Stimulated activated CD4-positive, alpha-beta T cell treated with anti-CD3 and anti-CD28 coated beads, Interleukin-4, amount 100 ng/mL, for 24 hours (primary cell): ENCODE measurements at regions not wholly inside any gene's neighbourhood (a gene's known extent, or its start where the extent isn't known, plus 50 kb on each side); places are given as distances from the start of the nearest gene placed in this dataset.

Source experiments
- DNase-seq: peaks from one replicate; pipeline ENCODE4 v3.0.0-alpha.2; 2020

- DNase-seq, result no peak
These were observed 155.6 kb upstream of the HAAO start for GRCh38 chr2:42947809-42948600.

- DNase-seq, result no peak
These were observed 152.5 kb upstream of the HAAO start for GRCh38 chr2:42944779-42945415.

GRCh38 chr2:42942990-42943493 is 150.7 kb upstream of the HAAO start:
- DNase-seq, result no peak

- DNase-seq, result no peak
These were observed 150.0 kb upstream of the HAAO start for GRCh38 chr2:42942214-42942989.

GRCh38 chr2:42941633-42942176 is 149.3 kb upstream of the HAAO start:
- DNase-seq, result no peak

- DNase-seq, result no peak
These were observed 147.2 kb upstream of the HAAO start for GRCh38 chr2:42939411-42940206.

GRCh38 chr2:42938671-42939370 is 146.4 kb upstream of the HAAO start:
- DNase-seq, result no peak

DNA sequence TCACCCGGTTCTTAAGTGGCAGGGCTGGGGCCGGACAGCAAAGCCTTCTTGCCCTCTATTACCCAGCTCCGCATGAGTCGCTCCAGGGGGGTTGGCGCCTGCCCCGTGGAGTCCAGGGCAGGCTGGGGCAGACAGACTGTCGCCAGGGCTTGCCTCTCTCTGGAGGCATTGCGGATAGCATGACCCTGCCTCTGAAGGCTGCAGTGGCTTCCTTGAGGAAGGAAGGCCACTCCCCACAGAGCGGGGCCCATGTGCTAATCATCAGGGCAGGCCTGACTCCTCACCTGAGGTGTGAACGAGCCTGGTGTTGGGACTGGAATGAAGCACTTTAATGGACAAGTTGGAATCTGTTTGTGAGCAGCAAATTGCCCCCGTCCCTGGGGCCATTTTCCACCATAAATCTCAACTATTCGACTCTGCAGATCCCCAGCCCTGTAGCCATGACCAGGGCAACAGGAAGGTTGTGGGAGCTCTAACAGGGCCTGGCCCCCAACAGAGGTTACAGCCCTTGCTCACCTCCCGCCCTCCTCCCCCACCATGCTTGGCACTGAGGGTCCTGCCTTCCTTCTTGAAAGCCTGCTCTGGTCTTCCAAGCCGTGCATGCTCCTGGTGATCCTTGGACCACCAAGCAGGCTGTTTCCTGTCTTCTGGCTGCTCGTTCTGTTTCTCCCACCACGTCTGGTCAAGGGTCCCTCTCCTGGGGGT is 144.9 kb upstream of the HAAO start:
- no peak for DNase-seq

GRCh38 chr2:42935692-42936671 is 143.6 kb upstream of the HAAO start:
- DNase-seq, result peak; percentile 11

DNA sequence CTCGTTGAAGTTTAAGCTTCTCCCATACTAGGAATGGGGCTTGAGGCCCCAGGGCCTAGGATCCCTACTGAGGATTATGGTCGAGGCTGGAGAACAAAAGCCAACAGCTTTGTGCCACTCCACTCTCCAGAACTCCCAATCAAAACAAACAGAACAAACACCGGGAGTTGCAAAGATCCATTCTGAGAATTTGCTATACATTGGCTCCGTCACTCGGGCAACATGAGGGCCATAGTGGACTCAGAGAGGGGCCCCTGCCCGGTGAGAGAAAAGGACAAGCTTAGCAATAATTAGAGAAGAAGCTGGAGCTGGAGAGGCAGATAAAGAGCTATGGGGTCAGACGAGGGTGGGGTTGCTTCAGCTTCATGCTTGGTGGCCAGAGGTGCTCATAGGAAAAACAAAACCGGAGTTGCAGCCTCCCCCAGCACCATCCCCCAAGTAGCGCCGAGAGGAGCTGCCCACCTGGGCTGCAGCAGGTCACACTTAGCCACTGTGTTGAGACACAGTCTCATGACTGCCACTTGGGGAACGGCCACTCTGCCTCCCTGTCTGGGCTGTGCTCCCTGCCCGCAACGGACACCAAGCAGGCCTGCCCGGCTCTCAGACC is 142.3 kb upstream of the HAAO start:
- no peak for DNase-seq

DNA sequence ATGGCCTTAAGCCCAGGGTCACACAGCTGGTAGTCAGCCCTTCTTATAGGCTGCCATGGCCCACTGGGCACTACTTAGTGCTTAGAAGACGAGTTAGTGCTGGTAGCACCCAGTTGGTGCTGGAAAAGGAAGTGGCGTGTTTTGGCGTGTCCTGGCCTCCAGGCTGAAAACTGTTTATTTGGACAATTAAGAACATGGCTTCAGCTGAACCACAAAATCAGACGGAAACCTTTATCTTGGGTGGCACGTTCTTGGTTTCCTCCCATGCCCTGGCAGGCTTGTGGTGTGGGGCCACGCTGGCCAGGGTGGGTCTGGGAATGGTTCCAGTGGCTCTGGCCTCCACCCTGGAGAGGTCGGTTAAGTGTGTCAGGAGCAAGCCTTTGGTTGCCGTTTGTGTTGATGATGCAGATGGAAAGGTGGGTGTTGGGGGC is 141.5 kb upstream of the HAAO start:
- DNase-seq, result no peak

DNA sequence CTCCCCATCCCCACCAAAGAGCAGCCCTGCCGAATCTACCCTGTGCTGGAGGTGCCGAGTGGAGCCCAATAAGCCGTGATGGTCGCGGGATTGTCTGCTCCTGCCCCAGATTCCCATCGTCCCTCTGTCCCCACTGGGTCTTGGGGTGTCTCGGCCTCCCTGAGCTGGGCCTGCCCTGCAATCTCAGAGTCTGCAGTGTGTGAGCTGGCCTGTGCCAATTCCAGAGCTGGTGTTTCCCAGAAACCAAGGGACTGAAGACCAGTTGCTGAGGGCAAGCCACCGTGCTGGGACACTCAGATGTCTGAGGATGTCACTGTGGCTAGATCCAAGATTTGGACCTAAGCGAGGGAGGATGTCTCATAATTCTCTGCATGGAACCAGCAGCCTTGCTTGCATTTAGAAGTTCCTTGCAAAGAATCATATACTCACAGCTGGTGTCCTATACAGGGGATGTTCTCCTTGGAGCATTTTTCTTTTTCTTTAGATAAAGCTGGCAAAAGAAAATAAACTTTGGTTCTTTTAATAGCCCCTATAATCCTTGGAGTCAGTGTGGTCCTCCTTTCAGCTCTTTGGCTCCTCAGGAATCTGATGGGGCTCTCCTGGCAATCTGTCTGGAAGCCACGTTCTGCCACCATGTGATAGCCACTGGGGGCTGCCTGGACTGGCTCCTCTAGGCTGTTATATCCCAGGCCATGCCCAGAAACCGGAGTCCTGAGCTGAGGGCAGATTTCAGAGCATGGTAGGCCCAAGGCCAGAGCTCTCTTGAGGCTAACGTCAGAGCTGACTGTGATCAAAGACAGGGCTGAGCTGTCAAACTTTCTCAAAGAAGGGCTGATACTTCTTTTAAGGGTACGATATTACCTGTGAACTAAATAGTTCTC is 140.1 kb upstream of the HAAO start:
- no peak for DNase-seq

DNA sequence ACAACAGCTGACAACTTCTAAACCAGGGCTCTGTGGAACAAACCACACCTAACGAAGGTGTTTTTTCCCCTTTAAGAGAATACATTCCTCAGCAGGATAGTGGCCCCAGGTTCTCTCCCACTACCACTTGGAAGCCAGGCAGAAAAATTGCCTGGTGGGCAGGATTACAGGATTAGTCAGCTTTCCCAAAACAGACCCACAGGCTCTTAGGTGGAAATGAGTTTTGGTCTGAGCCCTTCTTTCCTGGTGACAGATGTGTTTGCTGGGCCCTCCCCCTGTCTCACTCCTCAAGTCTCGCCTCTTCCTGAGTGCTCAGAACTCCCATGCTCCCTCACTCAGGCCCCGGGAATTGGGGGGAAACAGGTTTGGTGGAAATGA is 139.4 kb upstream of the HAAO start:
- no peak for DNase-seq

- DNase-seq, result no peak
These were observed 138.9 kb upstream of the HAAO start for GRCh38 chr2:42931146-42931817.

DNA sequence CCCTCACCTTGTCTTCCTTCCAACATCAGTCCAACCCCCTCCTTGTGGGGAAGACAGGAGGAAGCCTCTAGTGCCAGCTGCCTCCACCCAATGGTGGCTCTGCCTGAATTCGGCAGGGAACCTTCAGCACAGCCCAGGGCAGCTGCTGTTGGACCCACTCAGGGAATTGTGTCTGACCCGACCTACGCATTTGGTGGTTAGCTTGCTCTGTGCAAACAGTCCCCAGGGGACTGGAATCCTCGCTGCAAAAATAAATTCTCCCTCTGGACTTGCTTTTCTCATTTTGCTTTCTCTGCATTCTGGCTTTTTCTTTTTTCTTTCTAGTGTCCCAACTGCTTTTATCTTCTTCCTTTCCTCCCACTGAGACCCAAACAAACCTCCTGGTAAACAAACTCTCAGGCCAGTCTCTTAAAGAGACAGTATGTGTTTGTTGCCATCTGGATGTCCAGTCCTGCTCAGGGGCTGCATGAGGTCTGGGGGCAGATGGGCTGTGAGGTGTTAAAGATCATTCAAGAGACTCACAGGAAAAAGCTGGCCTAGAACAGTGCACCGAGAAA is 137.7 kb upstream of the HAAO start:
- no peak for DNase-seq

GRCh38 chr2:42929546-42930024 is 137.2 kb upstream of the HAAO start:
- no peak for DNase-seq
